Left lobe of liver (tissue), 2 donors: ENCODE measurements at regions not wholly inside any gene's neighbourhood (a gene's known extent, or its start where the extent isn't known, plus 50 kb on each side); places are given as distances from the start of the nearest gene placed in this dataset.

Source experiments
- ATAC-seq: fragments of 200-7000 bp; cut with Tn5 transposase; one replicate; pipeline ENCODE4 v1.9.1; 2020; ENCODE audit warnings: mild to moderate bottlenecking, moderate library complexity
- DNase-seq: peaks from one replicate; pipeline ENCODE4 v3.0.0-alpha.2; 2020; ENCODE audit warnings: low spot score
- donor health status: DM: no; HTN: no; CAD: no; lungs with moderate emphysema.
- donor health status: DM: no; HTN: yes; CAD: no.

GRCh38 chr15:46297766-46298165 lies 662.9 kb downstream of the SQOR start:
- DNase-seq: no peak
- no peak for ATAC-seq

- no peak for DNase-seq
- no peak for ATAC-seq
Measured at GRCh38 chr15:46300716-46301115, 665.9 kb downstream of the SQOR start.

- no peak for ATAC-seq
- DNase-seq: no peak
Measured at GRCh38 chr15:46301291-46301690, 666.5 kb downstream of the SQOR start.

GRCh38 chr15:46301826-46302225 lies 667.0 kb downstream of the SQOR start:
- ATAC-seq (no peak), DNase-seq (no peak)

GRCh38 chr15:46304321-46304720 lies 669.5 kb downstream of the SQOR start:
- DNase-seq (no peak), ATAC-seq (peak; percentile 41)

- ATAC-seq: no peak
- DNase-seq: no peak
Measured at GRCh38 chr15:46307746-46308145, 672.9 kb downstream of the SQOR start.

- ATAC-seq (no peak), DNase-seq (no peak)
Measured at GRCh38 chr15:46309914-46310313, 675.1 kb downstream of the SQOR start.

- DNase-seq (peak; percentile 68), ATAC-seq (peak; percentile 99)
Measured at GRCh38 chr15:46312133-46312740, 677.4 kb downstream of the SQOR start.

GRCh38 chr15:46315434-46315833 lies 680.6 kb downstream of the SQOR start:
- DNase-seq (no peak), ATAC-seq (no peak)

GRCh38 chr15:46316024-46316423 lies 681.2 kb downstream of the SQOR start:
- DNase-seq (no peak), ATAC-seq (no peak)

- ATAC-seq: no peak
- no peak for DNase-seq
Measured at GRCh38 chr15:46317029-46317428, 682.2 kb downstream of the SQOR start.

GRCh38 chr15:46322753-46323152 lies 687.9 kb downstream of the SQOR start:
- no peak for ATAC-seq
- no peak for DNase-seq

GRCh38 chr15:46326173-46326572 lies 691.3 kb downstream of the SQOR start:
- ATAC-seq (no peak), DNase-seq (no peak)

GRCh38 chr15:46328821-46329220 lies 694.0 kb downstream of the SQOR start:
- ATAC-seq: no peak

GRCh38 chr15:46329876-46330275 lies 695.0 kb downstream of the SQOR start:
- DNase-seq: no peak
- ATAC-seq: no peak

More at GRCh38 chr15:46328821-46329220, 694.0 kb downstream of the SQOR start:
- DNase-seq: no peak

GRCh38 chr15:46331546-46331945 lies 696.7 kb downstream of the SQOR start:
- no peak for ATAC-seq
- DNase-seq: no peak

- DNase-seq (no peak), ATAC-seq (no peak)
Measured at GRCh38 chr15:46343196-46343935, 708.5 kb downstream of the SQOR start.

- ATAC-seq: no peak
- no peak for DNase-seq
Measured at GRCh38 chr15:46344115-46344724, 709.4 kb downstream of the SQOR start.

GRCh38 chr15:46344915-46345314 lies 710.1 kb downstream of the SQOR start:
- no peak for ATAC-seq
- DNase-seq: no peak

- ATAC-seq: no peak
- no peak for DNase-seq
Measured at GRCh38 chr15:46354443-46354842, 719.6 kb downstream of the SQOR start.

- ATAC-seq (no peak), DNase-seq (no peak)
Measured at GRCh38 chr15:46365572-46365971, 730.7 kb downstream of the SQOR start.

GRCh38 chr15:46366360-46367007 lies 731.7 kb downstream of the SQOR start:
- no peak for DNase-seq
- ATAC-seq: no peak
